ENCODE measurements at regions not wholly inside any gene's neighbourhood (a gene's known extent, or its start where the extent isn't known, plus 50 kb on each side); places are given as distances from the start of the nearest gene placed in this dataset.

DNA sequence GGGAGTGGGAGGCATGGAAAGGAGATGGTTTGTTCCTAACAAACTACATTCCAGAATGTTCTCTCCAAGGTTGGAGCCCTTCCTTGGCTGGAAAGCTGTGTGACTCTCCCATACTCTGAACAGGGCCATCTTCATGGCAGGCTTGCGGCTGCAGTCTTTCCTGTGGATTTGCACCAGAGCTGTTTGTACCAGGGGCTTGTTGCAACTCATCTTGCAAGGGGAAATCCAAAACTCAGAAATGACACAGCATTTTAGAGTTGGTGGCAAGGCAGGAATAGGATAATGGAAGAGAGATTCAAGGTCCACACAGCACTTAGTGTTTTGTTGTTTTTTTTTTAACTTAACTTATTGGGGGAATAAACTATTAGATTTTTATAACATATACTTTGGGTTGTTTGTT, 73.7 kb upstream of the ZNF516 start:
- DNase-seq = no peak

DNA sequence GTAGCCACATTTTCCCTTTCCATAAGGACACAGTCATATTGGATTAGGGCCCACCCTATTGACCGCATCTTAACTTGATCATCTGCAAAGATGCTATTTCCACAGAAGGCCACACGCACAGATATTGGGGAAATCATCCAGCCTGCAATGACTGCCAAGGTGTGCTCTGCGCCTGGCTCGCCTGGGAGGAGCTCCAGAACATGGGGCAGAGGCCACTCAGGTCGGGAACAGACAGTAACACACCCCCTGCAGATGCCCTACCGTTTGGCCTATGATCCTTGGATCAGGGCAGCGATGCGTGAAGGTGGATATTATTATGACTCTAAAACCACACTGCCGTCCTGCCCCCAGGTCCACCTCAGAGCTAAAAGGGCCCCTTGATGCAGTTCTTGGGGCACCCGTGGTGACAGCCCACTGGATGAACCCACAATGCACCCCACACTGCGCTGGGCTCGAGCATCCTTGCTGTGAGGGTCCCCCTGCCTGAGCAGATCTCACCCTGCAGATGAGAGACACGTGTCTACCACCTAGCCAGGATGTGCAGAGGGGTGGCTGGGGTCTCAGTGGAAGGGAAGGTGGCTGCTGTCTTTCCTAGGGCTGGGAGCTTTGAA, 72.9 kb upstream of the ZNF516 start:
- DNase-seq = no peak

DNA sequence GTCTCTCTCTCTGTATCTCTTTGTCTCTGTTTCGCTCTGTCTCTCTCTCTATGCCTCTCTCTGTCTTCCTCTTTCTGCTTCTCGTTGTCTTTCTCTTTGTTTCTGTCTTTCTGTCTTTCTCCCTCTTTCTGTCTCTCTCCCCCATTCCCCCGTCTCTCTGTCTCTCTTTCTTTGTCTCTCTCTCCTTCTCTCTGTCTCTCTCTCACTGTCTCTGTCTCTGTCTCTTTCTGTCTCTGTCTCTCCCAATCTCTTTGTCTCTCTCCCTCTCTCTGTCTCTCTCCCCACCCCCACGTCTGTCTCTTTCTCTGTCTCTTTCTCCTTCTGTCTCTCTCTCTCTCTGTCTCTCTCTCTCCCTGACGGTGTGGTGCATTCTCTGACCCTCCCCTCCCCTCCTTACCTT, 71.9 kb upstream of the ZNF516 start:
- no peak for DNase-seq

DNA sequence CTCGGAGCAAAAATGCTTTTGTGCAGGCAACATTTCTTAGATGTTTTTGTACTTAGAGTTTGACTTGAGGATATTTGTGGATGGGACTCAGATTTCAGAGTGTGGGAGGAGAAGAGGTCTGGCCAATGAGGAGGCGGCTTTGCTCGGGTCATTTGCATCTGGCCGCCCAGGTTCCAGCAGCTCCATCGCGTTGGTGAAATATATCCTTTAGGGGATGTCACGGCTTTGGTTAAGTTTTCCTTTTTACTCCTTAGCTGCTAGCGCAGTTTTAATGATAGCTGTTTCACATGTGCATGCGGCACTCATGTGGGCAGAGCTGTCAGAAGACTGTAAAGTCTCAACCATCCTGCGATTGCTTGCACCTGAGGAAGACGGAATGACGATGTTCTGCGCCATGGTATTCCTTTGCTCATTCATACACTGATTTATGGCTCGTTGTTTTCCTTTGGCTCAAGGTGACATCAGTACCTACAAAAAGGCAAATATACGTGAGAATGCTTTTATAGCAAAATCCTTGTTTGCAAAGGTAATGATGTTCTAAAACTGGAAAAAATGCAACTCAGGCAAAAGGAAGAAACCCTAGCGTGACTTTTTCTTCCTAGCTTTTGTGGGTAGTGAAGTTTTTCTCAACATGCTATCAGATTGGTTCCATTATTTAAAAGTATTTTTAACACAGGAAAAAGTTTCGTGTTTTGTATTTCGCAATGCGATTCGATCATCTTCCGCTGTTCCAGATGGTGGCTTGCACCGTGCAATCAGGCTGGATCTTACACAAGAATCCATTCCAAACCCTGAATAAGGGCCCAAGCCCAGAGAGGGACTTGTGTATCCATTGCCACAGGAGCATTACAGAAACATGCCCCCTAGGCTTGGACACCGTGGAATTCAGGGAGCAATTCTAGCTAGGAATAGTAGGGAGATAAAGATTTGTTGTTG, 70.5 kb upstream of the ZNF516 start:
- DNase-seq = no peak

DNA sequence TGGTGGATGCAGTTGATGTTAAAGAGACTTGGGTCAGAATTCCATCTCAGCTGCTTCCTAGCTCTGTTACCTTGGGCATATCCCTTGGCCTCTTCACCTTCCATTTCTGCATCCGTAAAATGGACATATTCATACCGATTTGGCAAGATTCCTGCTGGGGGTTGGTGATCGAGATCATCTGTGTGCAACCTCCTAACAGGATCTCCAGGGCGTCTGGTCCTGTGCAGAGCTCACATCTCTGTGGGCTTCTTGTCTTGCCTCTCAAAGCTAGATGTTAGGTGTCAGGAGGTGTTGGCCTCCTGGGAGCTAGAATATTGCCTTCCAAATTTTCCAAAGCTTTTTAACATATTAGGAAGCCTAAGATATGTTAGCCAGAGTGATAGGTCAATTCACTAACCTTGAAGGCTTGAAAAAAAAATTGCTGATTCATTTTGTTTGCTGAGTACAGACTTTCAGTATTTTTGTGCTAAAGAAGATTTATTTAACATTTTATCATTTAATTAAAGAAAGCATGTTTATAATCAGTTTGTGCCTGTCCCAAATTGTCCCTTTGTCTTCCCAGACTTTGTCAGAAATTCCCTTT, 69.7 kb upstream of the ZNF516 start:
- DNase-seq = no peak

DNA sequence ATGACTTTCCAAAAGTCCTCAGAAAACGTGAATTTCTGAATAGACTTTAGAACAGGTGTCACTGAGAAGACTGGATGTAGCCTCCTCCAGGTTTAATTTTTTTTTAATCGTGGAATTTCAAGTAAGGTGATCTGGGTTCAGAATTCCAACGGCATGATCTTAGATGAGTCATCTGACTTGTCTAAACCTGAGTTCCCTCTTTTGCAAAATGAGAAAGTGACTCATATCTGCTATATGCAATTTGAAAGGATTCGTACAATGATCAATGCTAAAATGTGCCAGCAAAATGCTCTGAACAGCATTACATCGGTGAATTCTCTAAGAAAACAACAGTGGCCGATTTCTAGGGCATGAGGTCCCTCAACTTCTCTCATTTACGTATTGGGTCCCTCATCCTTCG, 69.1 kb upstream of the ZNF516 start:
- DNase-seq = no peak

DNA sequence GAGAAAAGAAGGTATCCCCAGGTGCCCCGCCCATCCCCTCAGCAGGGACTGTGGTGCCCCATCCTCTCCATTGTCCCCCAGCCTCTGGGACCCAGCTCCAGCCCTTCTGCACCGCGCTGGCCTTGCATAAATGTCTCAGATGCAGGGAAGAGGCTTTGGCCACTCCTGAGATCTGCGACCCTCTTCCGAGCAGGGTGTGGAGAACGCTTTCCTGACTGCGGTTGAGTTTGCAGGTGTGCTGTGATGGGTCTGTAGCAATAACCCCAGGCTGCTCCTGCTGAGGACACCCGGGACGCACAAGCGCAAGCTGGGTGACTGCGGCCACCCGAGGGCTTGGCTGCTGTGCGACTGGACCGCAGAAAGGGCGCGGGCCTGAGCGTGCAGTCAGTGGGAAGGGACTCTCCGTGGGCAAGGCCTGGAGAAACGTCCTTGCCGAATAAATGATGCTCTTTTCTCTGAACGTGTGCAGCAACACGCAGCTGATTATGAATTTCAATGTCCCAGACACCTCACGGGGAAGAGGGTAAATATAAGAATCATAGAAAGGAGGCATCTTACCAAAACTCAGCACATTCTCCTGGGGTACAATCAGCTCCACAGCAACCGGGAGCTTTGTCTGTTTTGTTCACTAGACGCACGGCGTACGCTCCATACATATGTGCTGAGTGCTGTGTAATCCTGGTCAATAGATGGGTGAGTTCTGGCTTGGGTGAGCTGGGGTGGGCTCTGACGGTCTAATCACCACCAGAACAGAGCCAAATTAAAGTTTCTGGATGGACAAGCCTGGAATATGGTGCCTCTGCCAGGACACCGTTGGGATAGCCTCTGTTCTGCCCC, 67.5 kb upstream of the ZNF516 start:
- DNase-seq = no peak

DNA sequence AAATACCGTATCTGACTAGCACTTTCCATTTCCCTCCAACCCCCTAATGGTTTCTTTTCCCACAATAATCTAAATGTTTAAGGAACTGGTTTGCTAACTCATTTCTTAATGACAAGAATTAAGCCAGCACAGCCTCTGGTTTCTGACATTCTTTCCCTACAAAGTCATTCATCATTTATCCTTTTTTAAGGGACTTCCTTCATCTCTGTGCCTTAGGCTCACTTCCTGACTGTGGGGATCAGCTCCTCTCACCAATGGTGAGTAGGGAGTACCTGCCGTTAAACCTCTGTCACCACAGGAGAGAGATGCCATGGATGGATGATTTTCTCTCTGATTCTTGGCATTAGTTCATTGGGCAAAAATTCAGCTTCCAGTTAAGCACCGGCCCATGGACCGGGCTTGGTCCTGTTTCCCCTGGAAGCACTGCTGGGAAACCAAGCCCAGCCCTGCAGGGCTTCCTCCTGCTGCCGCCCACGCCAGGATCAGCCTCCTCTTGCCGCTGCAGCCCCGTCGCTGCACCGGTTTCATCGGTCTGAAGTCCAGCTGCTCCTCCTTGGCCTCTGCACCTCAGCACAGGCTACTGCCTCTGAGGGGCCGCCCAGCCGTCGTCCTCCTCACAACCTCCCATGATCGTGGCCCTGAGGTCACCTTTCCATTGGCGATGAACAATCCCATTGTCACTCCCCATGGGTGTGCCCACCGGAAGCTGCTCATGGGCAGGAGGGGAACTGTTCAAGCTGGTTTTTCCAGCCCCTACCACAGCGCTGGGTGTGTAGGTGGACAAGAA, 64.0 kb upstream of the ZNF516 start:
- no peak for DNase-seq

DNA sequence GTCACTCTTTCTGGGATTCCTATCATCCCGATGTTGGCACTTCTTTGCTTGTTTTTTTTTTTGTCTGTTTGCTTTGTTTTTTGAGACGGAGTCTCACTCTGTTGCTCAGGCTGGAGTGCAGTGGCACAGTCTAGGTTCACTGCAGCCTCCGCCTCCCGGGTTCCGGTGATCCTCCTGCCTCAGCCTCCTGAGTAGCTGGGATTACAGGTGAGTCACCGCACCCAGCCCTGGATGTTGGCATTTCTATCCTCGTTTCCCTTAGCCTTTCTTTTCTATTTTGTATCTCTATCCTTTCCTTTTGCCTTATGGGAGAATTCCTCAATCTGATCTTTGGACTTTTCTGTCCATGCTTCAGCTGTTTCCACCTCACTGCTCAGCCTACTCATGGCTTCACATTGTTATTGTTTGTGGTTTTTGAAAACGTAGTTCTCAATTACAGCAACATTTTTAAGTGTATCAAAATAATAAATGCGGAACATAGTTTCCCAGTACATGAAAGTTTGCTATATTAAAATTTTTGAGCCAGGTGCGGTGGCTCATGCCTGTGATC, 62.1 kb upstream of the ZNF516 start:
- no peak for DNase-seq

DNA sequence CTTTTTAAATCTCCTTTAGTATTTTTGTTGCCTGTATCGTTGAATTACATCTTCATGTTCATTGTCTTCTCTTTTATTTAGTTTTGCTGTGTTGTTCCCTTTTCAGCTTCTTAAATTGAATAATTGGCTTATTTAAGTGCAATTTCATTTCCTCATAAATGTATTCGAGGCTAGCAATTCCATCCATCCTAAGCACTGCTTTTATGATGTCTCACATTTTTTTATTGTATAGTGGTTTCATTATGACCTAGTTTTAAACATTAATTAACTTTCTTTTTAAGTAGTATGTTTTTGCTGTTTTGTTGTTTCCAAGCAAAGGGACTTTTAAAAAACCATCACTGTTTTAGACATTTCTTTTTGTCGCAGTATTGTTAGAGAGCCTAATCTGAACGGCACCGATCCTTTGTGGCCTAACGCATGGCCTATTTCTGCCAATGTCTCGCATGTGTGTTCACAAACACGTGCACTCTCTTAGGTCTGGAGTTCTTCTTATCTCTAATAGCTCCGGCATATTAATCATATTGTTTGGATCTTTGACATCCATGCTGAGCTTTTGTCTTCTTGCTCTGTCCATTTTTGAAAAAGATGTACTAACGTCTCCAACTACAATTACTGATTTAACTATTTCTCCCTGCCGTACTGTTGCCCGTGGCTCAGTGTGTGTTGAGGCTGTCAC, 59.6 kb upstream of the ZNF516 start:
- DNase-seq = no peak

DNA sequence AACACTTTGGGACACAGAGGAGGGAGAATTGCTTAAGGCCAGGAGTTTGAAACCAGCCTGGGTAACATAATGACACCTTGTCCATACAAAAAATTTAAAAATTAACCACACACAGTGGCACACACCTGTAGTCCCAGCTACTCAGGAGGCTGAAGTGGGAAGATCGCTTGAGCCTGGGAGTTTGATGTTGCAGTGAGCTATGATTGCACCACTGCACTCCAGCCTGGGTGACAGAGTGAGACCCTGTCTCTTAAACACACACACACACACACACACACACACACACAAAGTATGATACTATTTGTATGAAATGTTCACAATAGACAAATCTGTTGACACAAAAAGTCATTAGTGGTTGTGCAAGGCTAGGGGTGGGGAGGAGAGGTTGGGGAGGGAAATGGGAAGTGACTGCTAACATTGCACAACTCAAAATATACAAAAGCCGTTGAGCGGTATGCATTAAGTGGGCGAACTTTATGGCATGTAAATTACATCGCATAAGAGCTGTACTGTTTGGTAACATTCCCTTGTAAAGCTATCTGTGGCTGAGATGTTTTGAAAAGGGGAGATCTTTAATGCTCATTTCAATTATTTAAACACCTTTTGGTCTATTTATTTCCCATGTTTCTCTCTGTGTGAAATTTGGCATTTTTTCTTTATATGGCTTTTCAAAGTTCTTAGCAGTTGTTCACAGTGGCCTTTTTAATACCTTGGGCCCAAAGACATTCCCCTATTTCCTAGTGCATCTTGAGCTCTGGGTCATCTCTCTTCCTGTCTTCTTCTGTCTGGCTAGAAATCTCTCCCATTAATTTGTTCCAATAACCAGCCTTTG, 58.9 kb upstream of the ZNF516 start:
- DNase-seq = no peak

DNA sequence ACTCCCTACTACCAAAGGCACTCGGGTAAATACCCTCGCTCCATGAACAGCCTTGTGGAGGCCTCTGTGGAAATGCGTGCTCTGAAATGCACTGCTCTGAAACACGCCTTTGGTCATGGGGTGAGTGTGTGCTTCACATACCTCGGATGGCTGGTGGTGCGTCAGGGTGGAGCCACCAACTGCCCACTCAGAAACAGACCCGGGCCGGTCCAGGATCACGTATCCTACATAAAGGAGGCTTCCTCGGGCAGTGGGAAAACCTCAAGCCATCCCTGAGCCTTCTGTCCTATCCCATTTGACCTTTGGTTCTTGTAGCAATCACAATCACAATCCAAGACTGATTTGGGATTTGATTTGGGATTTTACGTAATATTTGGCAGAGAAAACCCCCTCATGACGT, 53.5 kb upstream of the ZNF516 start:
- DNase-seq = no peak

DNA sequence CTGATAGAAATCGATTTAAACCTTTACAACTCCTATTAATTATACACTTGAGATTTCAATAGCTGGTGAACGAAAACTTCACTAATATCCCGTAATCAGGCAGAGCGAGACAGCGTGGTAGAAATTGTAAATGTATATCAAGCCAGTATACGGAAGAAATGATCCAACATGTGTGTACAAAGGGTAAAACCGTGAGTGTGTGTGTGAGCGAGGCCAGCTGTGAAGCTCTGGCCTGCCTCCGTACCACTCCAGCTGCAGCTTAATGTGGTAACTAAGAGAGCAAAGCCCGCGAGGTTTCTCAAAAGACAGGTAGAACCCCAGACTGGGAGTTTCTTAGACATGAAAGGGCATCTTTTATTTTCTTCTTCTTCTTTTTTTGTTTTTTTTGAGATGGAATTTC, 52.3 kb upstream of the ZNF516 start:
- no peak for DNase-seq

DNA sequence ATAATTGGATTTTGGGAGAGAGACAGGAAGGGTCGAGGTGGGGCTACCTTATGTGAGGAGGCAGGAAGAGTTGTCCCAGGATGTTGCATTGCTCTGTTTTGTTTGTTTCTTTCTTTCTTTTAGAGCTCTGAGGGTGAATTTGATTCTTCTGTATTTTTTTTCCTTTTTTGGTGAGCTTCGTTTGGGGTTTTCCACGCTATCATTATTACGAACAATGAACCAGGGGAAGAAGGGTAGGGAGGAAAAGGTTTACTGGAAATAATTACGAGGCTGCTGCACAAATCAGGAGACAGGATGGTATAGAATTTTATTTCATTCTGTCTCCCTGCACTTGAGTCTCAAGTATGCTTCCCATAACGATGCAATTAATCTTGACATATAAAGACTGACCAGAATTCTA, 51.4 kb upstream of the ZNF516 start:
- DNase-seq = no peak

DNA sequence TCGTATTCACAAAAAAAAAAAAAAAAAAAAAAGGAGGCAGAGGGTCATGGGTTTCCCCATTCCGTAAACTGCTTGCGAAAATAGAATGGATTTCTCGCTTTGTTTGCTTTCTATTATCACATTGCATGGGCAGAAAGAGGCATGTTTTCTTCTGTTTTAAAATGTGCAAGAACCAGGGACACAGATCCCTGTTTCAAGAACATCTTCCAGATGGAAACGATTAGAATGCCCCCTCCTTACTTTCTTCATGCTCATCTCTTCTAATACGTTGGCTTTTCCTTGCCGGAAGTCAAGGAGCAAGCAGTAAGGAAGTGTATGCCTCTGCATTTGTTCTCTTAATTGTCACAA, 51.0 kb upstream of the ZNF516 start:
- DNase-seq = no peak

DNA sequence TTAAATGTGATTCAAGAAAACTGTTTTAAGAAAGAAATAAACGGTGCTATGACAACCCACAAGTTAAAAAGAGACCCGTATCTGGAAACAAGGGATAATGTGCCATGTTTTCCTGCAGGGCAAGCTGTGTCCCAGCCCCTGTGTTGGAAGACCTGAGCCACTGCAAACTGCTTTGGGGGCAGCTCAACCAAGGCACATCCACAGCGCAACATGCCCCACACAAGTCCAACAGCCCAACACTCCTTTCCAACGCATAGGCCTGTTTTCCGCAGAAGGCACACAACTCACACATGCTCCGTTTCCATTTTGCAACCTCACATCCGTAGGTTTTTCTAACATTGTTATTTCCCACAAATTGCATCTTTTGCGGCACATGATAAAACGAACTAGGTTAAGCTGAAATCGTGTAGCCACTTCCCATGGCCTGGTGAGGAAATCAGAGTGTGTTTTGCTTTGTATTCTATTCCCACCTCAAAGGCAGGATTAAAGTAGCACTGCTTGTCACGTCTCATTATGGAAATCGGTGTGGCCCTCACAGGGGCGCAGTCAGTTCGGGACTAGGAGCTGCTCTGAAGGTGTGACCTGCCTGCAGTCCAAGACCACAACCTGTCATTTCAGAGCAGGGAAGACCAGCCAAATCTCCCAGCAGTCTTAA, 50.5 kb upstream of the ZNF516 start:
- DNase-seq = no peak

DNA sequence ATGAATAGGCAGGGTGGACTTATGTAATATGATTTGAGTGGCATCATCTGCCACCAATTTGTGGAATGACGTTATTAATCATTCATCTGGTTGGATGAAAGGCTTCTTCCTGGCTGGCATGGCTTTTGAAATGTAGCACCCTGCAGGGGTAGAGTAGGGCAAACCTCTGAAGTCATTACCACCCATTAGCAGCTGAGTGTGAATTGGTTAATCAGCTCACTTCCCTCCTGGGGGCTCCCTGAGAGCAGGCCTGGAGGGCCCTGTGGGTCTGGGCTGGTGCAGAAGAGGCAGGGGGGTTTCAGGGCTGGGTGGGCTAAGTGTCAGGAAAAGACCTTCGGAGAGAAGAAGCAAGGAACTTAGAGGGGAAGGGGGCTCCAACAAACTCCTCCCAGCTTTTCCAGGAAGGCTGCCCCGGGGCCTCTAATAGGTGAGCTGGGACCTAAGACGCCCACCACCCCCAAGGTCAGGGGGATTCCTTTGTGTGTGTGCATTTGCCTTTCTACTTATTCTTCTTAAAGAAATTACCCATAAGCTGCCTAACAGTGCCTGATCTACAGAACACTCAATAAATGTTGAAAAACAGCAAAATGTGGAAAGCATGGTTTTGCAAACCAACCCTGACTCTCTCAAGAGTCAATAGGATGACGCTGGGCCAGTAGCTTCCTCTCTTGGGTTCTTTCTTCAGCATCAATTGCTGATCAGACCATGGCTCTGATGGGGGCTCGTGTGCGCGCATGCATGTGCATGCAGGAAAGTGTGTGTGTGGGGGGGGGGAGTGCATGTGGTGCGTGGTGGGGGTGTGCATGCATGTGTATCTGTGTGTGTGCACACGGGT, 49.7 kb upstream of the ZNF516 start:
- no peak for DNase-seq

Measured in activated CD4-positive, alpha-beta T cell treated with anti-CD3 and anti-CD28 coated beads, Interleukin-2, amount 50 U/mL, for 4 hours (primary cell).